H1 (cell line): ENCODE measurements at regions not wholly inside any gene's neighbourhood (a gene's known extent, or its start where the extent isn't known, plus 50 kb on each side); places are given as distances from the start of the nearest gene placed in this dataset.

Experiments used
- CTCF ChIA-PET: fragments of 300-600 bp; sonication (Branson Sonifier 250); formaldehyde crosslinking; loops from one replicate; lab custom pipeline; 2021; ENCODE audit not compliant: partially characterized antibody; lab: Charles Lee
- POLR2A ChIA-PET: fragments of 300-600 bp; sonication (Branson Sonifier 250); formaldehyde crosslinking; loops from one replicate; lab custom pipeline; 2021; ENCODE audit warnings: inconsistent platforms; ENCODE audit not compliant: partially characterized antibody; lab: Charles Lee
- DNase-seq, 2 experiments: peaks; one replicate each; pipeline versions ENCODE4 v3.0.0 to v3.0.0-alpha.2; 2010 to 2022; ENCODE audit warnings: low spot score in 2 of 2, low read depth in 1 of 2, mixed read lengths in 1 of 2
- FAIRE-seq: peaks from 2 replicates; lab custom pipeline; 2011; peaks lifted over from hg19 to GRCh38; lab: Jason Lieb, UNC
- H2AFZ ChIP-seq: 2 replicates; pipeline ENCODE4 v1.8.1; 2012; ENCODE audit warnings: low read length, inconsistent platforms
- H2AK5ac ChIP-seq: 2 replicates; pipeline ENCODE4 v1.6.1; 2013; ENCODE audit warnings: low read depth, low read length
- H2BK120ac ChIP-seq: replicated peaks from 2 replicates; pipeline ENCODE3; 2013; ENCODE audit warnings: low read depth, low read length, inconsistent platforms
- H2BK12ac ChIP-seq: 2 replicates; pipeline ENCODE4 v1.6.1; 2013; ENCODE audit warnings: low read depth, low read length
- H2BK15ac ChIP-seq: 2 replicates; pipeline ENCODE4 v1.6.1; 2013; ENCODE audit warnings: low read length
- H2BK20ac ChIP-seq: 2 replicates; pipeline ENCODE4 v1.6.1; 2013; ENCODE audit warnings: low read length
- H2BK5ac ChIP-seq: 2 replicates; pipeline ENCODE4 v1.6.1; 2013; ENCODE audit warnings: low read depth, low read length
- H3K14ac ChIP-seq: 2 replicates; pipeline ENCODE4 v1.6.1; 2013; ENCODE audit warnings: inconsistent platforms; ENCODE audit not compliant: insufficient read length
- H3K18ac ChIP-seq: 2 replicates; pipeline ENCODE4 v1.6.1; 2013; ENCODE audit warnings: low read length; ENCODE audit errors: extremely low read depth
- H3K23ac ChIP-seq: 2 replicates; pipeline ENCODE4 v1.6.1; 2013; ENCODE audit warnings: inconsistent platforms; ENCODE audit not compliant: insufficient read length
- H3K23me2 ChIP-seq: 2 replicates; pipeline ENCODE4 v1.6.1; 2013; ENCODE audit warnings: low read depth, low read length
- H3K27ac ChIP-seq: 2 replicates; pipeline ENCODE4 v1.6.1; 2011; ENCODE audit warnings: low read depth, low read length, inconsistent platforms
- H3K27me3 ChIP-seq, 4 experiments: replicated peaks in 1 of 4; 1 replicate in 1 of 4; 2 replicates in 3 of 4; pipeline versions ENCODE4 v1.6.1 to v1.8.1; 2011 to 2013; ENCODE audit warnings: low read length in 3 of 4, mild to moderate bottlenecking in 3 of 4, inconsistent platforms in 2 of 4, mixed read lengths in 2 of 4, moderate library complexity in 1 of 4; ENCODE audit not compliant: control insufficient read depth in 3 of 4, insufficient read depth in 3 of 4; ENCODE audit errors: extremely low read depth in 1 of 4
- H3K36me3 ChIP-seq, 4 experiments: 2 replicates each; pipeline versions ENCODE4 v1.6.1 to v1.8.1; 2011 to 2013; ENCODE audit warnings: mild to moderate bottlenecking in 4 of 4, low read length in 3 of 4, moderate library complexity in 2 of 4, control low read depth in 1 of 4, inconsistent platforms in 1 of 4; ENCODE audit not compliant: insufficient read depth in 4 of 4, control insufficient read depth in 2 of 4
- H3K4ac ChIP-seq: replicated peaks from 2 replicates; pipeline ENCODE3; 2013; ENCODE audit warnings: low read length, low read depth, mixed read lengths, inconsistent platforms; ENCODE audit not compliant: insufficient read length
- H3K4me1 ChIP-seq, 4 experiments: replicated peaks in 1 of 4; 1 replicate in 1 of 4; 2 replicates in 3 of 4; pipeline versions ENCODE4 v1.6.1 to v1.8.1; 2011 to 2013; ENCODE audit warnings: low read length in 3 of 4, inconsistent platforms in 2 of 4, mixed read lengths in 1 of 4; ENCODE audit not compliant: insufficient read depth in 4 of 4, control insufficient read depth in 3 of 4
- H3K4me2 ChIP-seq, 2 experiments: 2 replicates each; pipeline versions ENCODE4 v1.6.1 to v1.8.1; 2011 to 2013; ENCODE audit warnings: low read depth in 2 of 2, low read length in 2 of 2, control low read depth in 1 of 2, inconsistent platforms in 1 of 2, mild to moderate bottlenecking in 1 of 2; ENCODE audit not compliant: insufficient read depth in 1 of 2
- H3K4me3 ChIP-seq, 4 experiments: fragments of 200-600, 300-600 bp in 1 of 4; sonication (generic), shearing (Covaris generic), sonication (Bioruptor Twin) in 1 of 4; 2 replicates each; pipeline versions ENCODE4 v1.5.1 to v1.8.1; 2011 to 2016; ENCODE audit warnings: low read length in 4 of 4, low read depth in 3 of 4, control low read depth in 2 of 4, inconsistent platforms in 2 of 4, mild to moderate bottlenecking in 2 of 4, mixed read lengths in 1 of 4, moderate library complexity in 1 of 4; ENCODE audit not compliant: insufficient read depth in 2 of 4; ENCODE audit errors: extremely low read depth in 1 of 4
- H3K56ac ChIP-seq: replicated peaks from 2 replicates; pipeline ENCODE3; 2013; ENCODE audit warnings: low read depth, mild to moderate bottlenecking, mixed read lengths, low read length, inconsistent platforms; ENCODE audit not compliant: insufficient read length
- H3K79me1 ChIP-seq: 2 replicates; pipeline ENCODE4 v1.6.1; 2013; ENCODE audit warnings: low read depth, low read length, control low read depth
- H3K79me2 ChIP-seq, 2 experiments: 2 replicates each; pipeline versions ENCODE4 v1.6.1 to v1.8.1; 2012 to 2013; ENCODE audit warnings: low read length in 2 of 2, mild to moderate bottlenecking in 2 of 2, inconsistent platforms in 1 of 2; ENCODE audit not compliant: insufficient read depth in 2 of 2, control insufficient read depth in 1 of 2
- H3K9ac ChIP-seq, 4 experiments: replicated peaks in 1 of 4; 1 replicate in 1 of 4; 2 replicates in 3 of 4; pipeline versions ENCODE4 v1.6.1 to v1.8.1; 2011 to 2013; ENCODE audit warnings: low read depth in 3 of 4, low read length in 3 of 4, control low read depth in 2 of 4, mild to moderate bottlenecking in 2 of 4, moderate library complexity in 2 of 4, inconsistent platforms in 1 of 4; ENCODE audit errors: extremely low read depth in 1 of 4
- H3K9me3 ChIP-seq, 2 experiments: 2 replicates each; pipeline versions ENCODE4 v1.6.1 to v1.8.1; 2012 to 2013; ENCODE audit warnings: mild to moderate bottlenecking in 2 of 2, moderate library complexity in 2 of 2, control low read depth in 1 of 2, inconsistent platforms in 1 of 2, low read depth in 1 of 2, low read length in 1 of 2, mixed read lengths in 1 of 2; ENCODE audit not compliant: insufficient read depth in 2 of 2
- H4K20me1 ChIP-seq, 2 experiments: replicated peaks in 1 of 2; 2 replicates each; pipeline versions ENCODE3 to v1.8.1; 2011 to 2013; ENCODE audit warnings: inconsistent platforms in 2 of 2, low read length in 2 of 2, mild to moderate bottlenecking in 1 of 2; ENCODE audit not compliant: insufficient read depth in 2 of 2, control insufficient read depth in 1 of 2
- H4K5ac ChIP-seq: 2 replicates; pipeline ENCODE4 v1.6.1; 2013; ENCODE audit warnings: low read length, low read depth, mixed read lengths, inconsistent platforms; ENCODE audit not compliant: insufficient read length
- H4K8ac ChIP-seq: 2 replicates; pipeline ENCODE4 v1.8.0; 2013; ENCODE audit warnings: mild to moderate bottlenecking, moderate library complexity, low read length, inconsistent platforms; ENCODE audit not compliant: insufficient read depth; ENCODE audit errors: extremely low read depth
- H4K91ac ChIP-seq: replicated peaks from 2 replicates; pipeline ENCODE3; 2013; ENCODE audit warnings: low read length, mixed read lengths, inconsistent platforms; ENCODE audit not compliant: insufficient read length
- CBX8 ChIP-seq: fragments of 300-800, 300-1000 bp; sonication (generic); IDR thresholded peaks from 2 replicates; pipeline ENCODE4 v1.7.1; 2016; ENCODE audit warnings: low read depth, low read length, borderline replicate concordance
- CTBP2 ChIP-seq: IDR thresholded peaks from 2 replicates; pipeline ENCODE4 v1.7.0; 2011; ENCODE audit warnings: borderline replicate concordance, mild to moderate bottlenecking, moderate library complexity, mixed read lengths, low read length; ENCODE audit not compliant: insufficient read depth, insufficient read length
- CTCF ChIP-seq, 3 experiments: IDR thresholded peaks; 1 replicate in 2 of 3; 2 replicates in 1 of 3; pipeline versions ENCODE4 v1.5.1 to v1.6.1; 2011; ENCODE audit warnings: low read length in 3 of 3, mild to moderate bottlenecking in 3 of 3, inconsistent platforms in 2 of 3, low read depth in 1 of 3, moderate library complexity in 1 of 3; ENCODE audit not compliant: insufficient read depth in 1 of 3; ENCODE audit errors: control extremely low read depth in 1 of 3
- EGR1 ChIP-seq: IDR thresholded peaks from 2 replicates; pipeline ENCODE4 v1.6.1; 2011; ENCODE audit warnings: low read depth, low read length, borderline replicate concordance
- KDM1A ChIP-seq: fragments of 200-600, 300-600 bp; sonication (generic); IDR thresholded peaks from 2 replicates; pipeline ENCODE4 v1.7.1; 2016; ENCODE audit warnings: mild to moderate bottlenecking, low read length, borderline replicate concordance
- KDM5A ChIP-seq: fragments of 200-600 bp; IDR thresholded peaks from 2 replicates; pipeline ENCODE4 v1.7.1; 2012; ENCODE audit warnings: mild to moderate bottlenecking, low read length, inconsistent platforms, mixed read lengths
- PHF8 ChIP-seq: fragments of 200-600 bp; sonication (generic); conservative IDR thresholded peaks from 2 replicates; pipeline ENCODE4 v1.7.1; 2012; ENCODE audit warnings: low read depth, mild to moderate bottlenecking, inconsistent platforms, low read length, moderate library complexity
- SP4 ChIP-seq: IDR thresholded peaks from 2 replicates; pipeline ENCODE4 v1.6.1; 2012; ENCODE audit warnings: low read length, inconsistent platforms
- SUZ12 ChIP-seq: fragments of 200-600 bp; sonication (generic); IDR thresholded peaks from 2 replicates; pipeline ENCODE4 v1.6.1; 2012; ENCODE audit warnings: mild to moderate bottlenecking, inconsistent platforms, low read length, moderate library complexity, mixed read lengths
- TAF1 ChIP-seq: IDR thresholded peaks from 2 replicates; pipeline ENCODE4 v1.6.1; 2011; ENCODE audit warnings: mild to moderate bottlenecking, low read depth, low read length
- TCF12 ChIP-seq: IDR thresholded peaks from 2 replicates; pipeline ENCODE4 v1.6.1; 2011; ENCODE audit warnings: low read depth, mild to moderate bottlenecking, low read length
- TEAD4 ChIP-seq: IDR thresholded peaks from 2 replicates; pipeline ENCODE4 v1.6.1; 2012; ENCODE audit warnings: low read depth, low read length, inconsistent platforms, mixed read lengths
- WGBS, 2 experiments: shearing (Covaris generic) in 1 of 2; methylation state at CpG; one replicate each; pipeline versions ENCODE4 v1.1.6 to v1.1.7; 2013 to 2015; ENCODE audit warnings: low lambda C conversion rate in 2 of 2, mixed read lengths in 2 of 2, inconsistent platforms in 1 of 2, low coverage in 1 of 2, missing lambda C conversion rate in 1 of 2; ENCODE audit not compliant: insufficient replicate concordance in 2 of 2, insufficient coverage in 1 of 2, insufficient read length in 1 of 2; ENCODE audit errors: extremely low coverage in 1 of 2, missing lambda C conversion rate in 1 of 2; 5-methylcytosine and 5-hydroxymethylcytosine counted together

DNA sequence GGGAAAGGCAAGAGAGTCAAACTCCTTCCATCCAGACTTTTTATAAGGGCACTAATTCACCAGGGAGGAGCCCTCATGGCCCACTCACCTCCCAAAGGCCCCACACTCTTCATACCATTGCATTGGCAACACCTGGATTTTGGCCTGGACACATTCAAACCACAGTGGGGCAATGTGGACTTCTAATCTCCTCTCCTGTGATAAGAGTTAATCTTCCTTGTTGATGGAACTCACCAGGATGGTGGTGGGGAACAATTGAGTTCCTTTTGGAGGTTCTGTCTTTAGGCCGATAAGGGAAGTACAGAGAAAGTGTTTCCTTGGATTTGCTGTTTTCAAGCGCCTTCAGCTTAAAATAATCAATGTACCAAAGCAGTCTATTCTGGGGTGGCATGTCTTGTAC, 268.7 kb downstream of the CD83 start:
- no peak overlapping the region; a peak in 1 of 7 replicates for H3K9ac ChIP-seq
- peaks cover 3 to 29% (median 23%) of the 10 kb centered on the region in 4 experiments; a peak in 5 of 7 replicates for H3K4me1 ChIP-seq
- H4K8ac ChIP-seq, result no peak overlapping the region
- peak overlapping the region; percentile 72; the same call in 1 of the 2 replicates for H2BK12ac ChIP-seq
- H2BK120ac ChIP-seq, result no peak overlapping the region
- no peaks in the 10 kb centered on the region for H3K27me3 ChIP-seq
- FAIRE-seq (no peak), DNase-seq (no peak)
- H4K20me1 ChIP-seq, result no peaks in the 10 kb centered on the region
- H4K91ac ChIP-seq, result no peak overlapping the region
- no peaks in the 10 kb centered on the region for H3K79me2 ChIP-seq
- no peaks in the 10 kb centered on the region for H3K9me3 ChIP-seq
- WGBS, 2 experiments, result 100% methylated on average over 2 of the region's 2 CpGs; no CpG with 5 or more reads in 1 of the 2 experiments
- H3K4ac ChIP-seq, result no peak overlapping the region
- 0 out of 2 replicates have a peak overlapping the region, but pooled peaks have one; percentile 36 for H2BK5ac ChIP-seq
- no peaks in the 10 kb centered on the region; the same call in 1 of the 2 replicates for H3K23me2 ChIP-seq
- H3K4me2 ChIP-seq, result no peak overlapping the region
- H3K18ac ChIP-seq, result no peak overlapping the region
- no peak overlapping the region for H2AFZ ChIP-seq
- H2AK5ac ChIP-seq, result peak overlapping the region; percentile 47; the same call in 1 of the 2 replicates
- no peak overlapping the region for H3K23ac ChIP-seq
- H4K5ac ChIP-seq, result no peak overlapping the region
- no peaks in the 10 kb centered on the region for H3K36me3 ChIP-seq
- H3K27ac ChIP-seq, result no peak overlapping the region
- peak overlapping the region; percentile 66 for H2BK20ac ChIP-seq
- no peak overlapping the region for H3K56ac ChIP-seq
- no peak overlapping the region for H3K14ac ChIP-seq
- H3K79me1 ChIP-seq, result no peaks in the 10 kb centered on the region
- CTCF ChIA-PET, result interaction anchor here (1.8 kb wide), 1 partner anchor 10 kb away, joined by 7 read pairs; no protein-coding TSS in a partner anchor
- no peak overlapping the region for H2BK15ac ChIP-seq
- POLR2A ChIA-PET, result no interaction called here
- H3K4me3 ChIP-seq, result no peak overlapping the region
- TF ChIP-seq CBX8, result no peak
- no peak for TF ChIP-seq SP4
- TF ChIP-seq SUZ12, result no peak
- no peak for TF ChIP-seq CTCF (IDR thresholded peaks at IDR 0.05; ENCODE audit: control extremely low read depth in 1 of 3, insufficient read depth in 1 of 3, low read depth in 1 of 3, low read length in 3 of 3)
- no peak for TF ChIP-seq TAF1
- no peak for TF ChIP-seq KDM1A
- no peak for TF ChIP-seq TCF12
- TF ChIP-seq KDM5A, result no peak
- no peak for TF ChIP-seq EGR1
- TF ChIP-seq PHF8, result no peak
- no peak for TF ChIP-seq TEAD4
- no peak for TF ChIP-seq CTBP2
